Smooth muscle cell (in vitro differentiated cells): ENCODE measurements at regions not wholly inside any gene's neighbourhood (a gene's known extent, or its start where the extent isn't known, plus 50 kb on each side); places are given as distances from the start of the nearest gene placed in this dataset.

Experiments
- DNase-seq: peaks from one replicate; lab custom pipeline; 2025; ENCODE audit not compliant: unreplicated experiment; lab: John Stamatoyannopoulos, UW
- H2AFZ ChIP-seq: fragments of 200-600 bp; sonication (generic); 2 replicates; pipeline ENCODE4 v1.6.0; 2016; ENCODE audit warnings: antibody characterized with exemption, low read depth, mild to moderate bottlenecking
- H3F3A ChIP-seq: fragments of 200-600 bp; sonication (generic); 2 replicates; pipeline ENCODE4 v1.6.0; 2017; ENCODE audit warnings: antibody characterized with exemption, low read depth
- H3K27ac ChIP-seq: fragments of 200-600 bp; sonication (generic); 2 replicates; pipeline ENCODE4 v1.5.1; 2016; ENCODE audit warnings: low read depth, mild to moderate bottlenecking
- H3K27me3 ChIP-seq: fragments of 200-600 bp; sonication (generic); 2 replicates; pipeline ENCODE4 v1.6.1; 2016; ENCODE audit warnings: low read depth, mild to moderate bottlenecking
- H3K36me3 ChIP-seq: fragments of 200-600 bp; sonication (generic); 2 replicates; pipeline ENCODE4 v1.5.1; 2016; ENCODE audit warnings: low read depth
- H3K4me1 ChIP-seq: fragments of 200-600 bp; sonication (generic); 2 replicates; pipeline ENCODE4 v1.5.1; 2016; ENCODE audit warnings: low read depth
- H3K4me2 ChIP-seq: fragments of 200-600 bp; sonication (generic); 2 replicates; pipeline ENCODE4 v1.6.0; 2016; ENCODE audit warnings: mild to moderate bottlenecking
- H3K4me3 ChIP-seq: fragments of 200-600 bp; sonication (generic); 2 replicates; pipeline ENCODE4 v1.5.1; 2016; ENCODE audit warnings: mild to moderate bottlenecking
- H3K79me2 ChIP-seq: fragments of 200-600 bp; sonication (generic); 2 replicates; pipeline ENCODE4 v1.6.0; 2016; ENCODE audit warnings: low read depth, mild to moderate bottlenecking
- H3K9ac ChIP-seq: fragments of 200-600 bp; sonication (generic); 2 replicates; pipeline ENCODE4 v1.6.0; 2016; ENCODE audit warnings: low read depth
- H3K9me3 ChIP-seq: fragments of 200-600 bp; sonication (generic); replicated peaks from 2 replicates; pipeline ENCODE4 v1.5.1; 2016; ENCODE audit warnings: low read depth
- H4K20me1 ChIP-seq: fragments of 200-600 bp; sonication (generic); 2 replicates; pipeline ENCODE4 v1.6.0; 2016; ENCODE audit warnings: low read depth
- WGBS: methylation state at CpG from one replicate; pipeline ENCODE4 v1.1.7; 2016; ENCODE audit warnings: low lambda C conversion rate; 5-methylcytosine and 5-hydroxymethylcytosine counted together
- TF ChIP-seq, protein P1 (sequence below): fragments of 200-600 bp; sonication (generic); IDR thresholded peaks from 2 replicates; pipeline ENCODE4 v1.5.1; 2017; ENCODE audit warnings: borderline replicate concordance, mild to moderate bottlenecking, antibody characterized with exemption; ENCODE audit not compliant: insufficient read depth, poor library complexity, severe bottlenecking

DNA sequence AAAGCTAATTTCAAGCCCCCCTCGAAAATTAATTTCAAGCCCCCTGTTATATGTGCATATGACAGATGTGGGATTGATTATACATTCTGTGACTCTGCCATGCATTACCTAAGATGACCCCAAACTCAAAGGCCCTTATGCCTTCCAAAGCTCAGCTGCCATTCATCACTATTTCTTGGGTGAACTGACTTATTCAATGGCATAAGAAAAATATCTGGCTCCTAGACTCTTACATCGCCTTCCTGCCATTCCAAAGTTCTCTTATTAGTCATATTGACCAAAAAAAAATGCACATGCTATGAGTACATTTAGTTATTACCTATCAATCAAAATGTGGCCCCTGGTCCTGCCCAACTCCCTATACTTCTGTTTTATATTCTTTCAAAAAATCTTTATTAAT is 291.8 kb upstream of the CHAC2 start:
- TF ChIP-seq, protein P1, sequence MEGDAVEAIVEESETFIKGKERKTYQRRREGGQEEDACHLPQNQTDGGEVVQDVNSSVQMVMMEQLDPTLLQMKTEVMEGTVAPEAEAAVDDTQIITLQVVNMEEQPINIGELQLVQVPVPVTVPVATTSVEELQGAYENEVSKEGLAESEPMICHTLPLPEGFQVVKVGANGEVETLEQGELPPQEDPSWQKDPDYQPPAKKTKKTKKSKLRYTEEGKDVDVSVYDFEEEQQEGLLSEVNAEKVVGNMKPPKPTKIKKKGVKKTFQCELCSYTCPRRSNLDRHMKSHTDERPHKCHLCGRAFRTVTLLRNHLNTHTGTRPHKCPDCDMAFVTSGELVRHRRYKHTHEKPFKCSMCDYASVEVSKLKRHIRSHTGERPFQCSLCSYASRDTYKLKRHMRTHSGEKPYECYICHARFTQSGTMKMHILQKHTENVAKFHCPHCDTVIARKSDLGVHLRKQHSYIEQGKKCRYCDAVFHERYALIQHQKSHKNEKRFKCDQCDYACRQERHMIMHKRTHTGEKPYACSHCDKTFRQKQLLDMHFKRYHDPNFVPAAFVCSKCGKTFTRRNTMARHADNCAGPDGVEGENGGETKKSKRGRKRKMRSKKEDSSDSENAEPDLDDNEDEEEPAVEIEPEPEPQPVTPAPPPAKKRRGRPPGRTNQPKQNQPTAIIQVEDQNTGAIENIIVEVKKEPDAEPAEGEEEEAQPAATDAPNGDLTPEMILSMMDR = no peak

DNA sequence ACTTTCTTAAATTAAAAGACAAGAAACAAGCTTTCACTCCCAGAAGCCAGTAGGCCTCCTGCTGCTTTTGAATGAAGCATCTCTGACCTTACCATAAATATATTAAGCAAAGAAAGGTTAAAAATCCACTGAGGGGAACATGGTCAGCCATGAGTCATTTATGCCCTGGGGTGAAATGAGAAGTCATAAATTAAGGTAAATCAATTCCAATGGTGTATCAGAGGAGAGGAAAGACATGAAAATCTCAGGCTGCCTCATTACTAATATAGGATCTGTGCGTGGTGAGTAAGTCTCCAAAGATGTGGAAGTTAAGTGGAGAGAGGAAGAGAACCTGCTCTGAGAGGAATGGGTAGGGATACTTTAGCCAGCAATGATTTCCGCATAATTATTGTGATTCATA is 292.3 kb upstream of the CHAC2 start:
- Histone ChIP-seq H3F3A (no peaks in the 10 kb centered on the region), H3K27ac (no peak overlapping the region), H3K4me1 (no peaks in the 10 kb centered on the region), H3K9me3 (no peaks in the 10 kb centered on the region), H4K20me1 (no peaks in the 10 kb centered on the region), H3K9ac (no peak overlapping the region), H2AFZ (no peak overlapping the region), H3K36me3 (no peaks in the 10 kb centered on the region), H3K79me2 (no peaks in the 10 kb centered on the region), H3K27me3 (no peaks in the 10 kb centered on the region), H3K4me2 (no peak overlapping the region), H3K4me3 (no peak overlapping the region)
- TF ChIP-seq, protein P1 = no peak
- WGBS = 84% methylated on average over 2 of the region's 2 CpGs
- no peak for DNase-seq

More for the DNA sequence above, 291.8 kb upstream of the CHAC2 start:
- no peaks in the 10 kb centered on the region for H4K20me1 ChIP-seq
- H3F3A ChIP-seq = no peaks in the 10 kb centered on the region
- no peak overlapping the region for H3K4me2 ChIP-seq
- no peaks in the 10 kb centered on the region for H3K79me2 ChIP-seq
- DNase-seq = no peak
- no peak overlapping the region for H3K9ac ChIP-seq
- H3K27me3 ChIP-seq = no peaks in the 10 kb centered on the region
- H3K27ac ChIP-seq = no peak overlapping the region
- no peaks in the 10 kb centered on the region for H3K9me3 ChIP-seq
- 98% methylated on average over 2 of the region's 2 CpGs for WGBS
- H3K36me3 ChIP-seq = no peaks in the 10 kb centered on the region
- H2AFZ ChIP-seq = no peak overlapping the region
- H3K4me1 ChIP-seq = no peaks in the 10 kb centered on the region
- H3K4me3 ChIP-seq = no peak overlapping the region

GRCh38 chr2:53474914-53475313 is 292.7 kb upstream of the CHAC2 start:
- DNase-seq = no peak
- Histone ChIP-seq H3K9ac (no peak overlapping the region), H3K27ac (no peak overlapping the region), H3K27me3 (no peaks in the 10 kb centered on the region), H2AFZ (no peak overlapping the region), H3K79me2 (no peaks in the 10 kb centered on the region), H3K4me3 (no peak overlapping the region), H4K20me1 (no peaks in the 10 kb centered on the region), H3K36me3 (no peaks in the 10 kb centered on the region), H3K4me2 (no peak overlapping the region), H3K9me3 (no peaks in the 10 kb centered on the region), H3F3A (no peaks in the 10 kb centered on the region), H3K4me1 (no peaks in the 10 kb centered on the region)
- TF ChIP-seq, protein P1 = no peak
- WGBS = 73% methylated on average over 2 of the region's 2 CpGs

DNA sequence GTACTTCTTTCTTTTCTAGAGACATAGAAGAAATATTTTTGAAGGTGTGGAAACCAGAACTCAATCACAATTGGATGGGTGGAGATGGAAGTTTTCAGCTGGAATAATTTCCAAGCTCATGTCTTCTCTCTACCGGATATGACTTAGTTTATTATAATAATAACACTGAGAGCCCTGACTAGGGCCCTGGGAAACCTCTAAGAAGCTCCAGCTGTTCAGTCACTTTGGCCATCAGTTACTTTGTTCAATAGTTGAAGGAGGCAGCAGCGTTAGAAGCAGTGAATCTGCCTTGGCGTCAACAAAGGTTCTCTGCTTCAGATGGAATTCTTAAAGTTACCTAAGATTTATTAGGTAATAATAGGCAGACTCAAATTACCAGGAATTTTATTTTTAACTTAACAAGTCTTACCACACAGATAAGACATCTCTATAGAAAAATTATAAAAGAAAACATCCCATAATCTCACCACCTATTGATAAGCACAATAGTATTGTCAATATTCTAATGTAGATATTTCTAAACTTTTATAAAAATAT is 293.8 kb upstream of the CHAC2 start:
- Histone ChIP-seq H3K27me3 (no peaks in the 10 kb centered on the region), H3K36me3 (no peaks in the 10 kb centered on the region), H3K4me2 (no peak overlapping the region), H3K79me2 (no peaks in the 10 kb centered on the region), H3K4me3 (no peak overlapping the region), H4K20me1 (no peaks in the 10 kb centered on the region), H3K4me1 (no peaks in the 10 kb centered on the region), H3F3A (no peaks in the 10 kb centered on the region), H3K27ac (no peak overlapping the region), H3K9ac (no peak overlapping the region), H2AFZ (no peak overlapping the region), H3K9me3 (no peaks in the 10 kb centered on the region)
- no peak for DNase-seq
- WGBS = 90% methylated on average over 3 of the region's 3 CpGs
- TF ChIP-seq, protein P1 = no peak
